ENCODE measurements at regions not wholly inside any gene's neighbourhood (a gene's known extent, or its start where the extent isn't known, plus 50 kb on each side); places are given as distances from the start of the nearest gene placed in this dataset.

- no peaks in the 10 kb centered on the region for H3K27me3 ChIP-seq (ENCODE audit: control insufficient read depth in 2 of 2, insufficient read depth in 2 of 2, low read length in 2 of 2)
- H3K4me2 ChIP-seq (replicated peaks; ENCODE audit: extremely low read depth, low read length, poor library complexity, severe bottlenecking) = no peak overlapping the region
- H3K9me3 ChIP-seq (replicated peaks in 1 of 2; ENCODE audit: control insufficient read depth in 1 of 2, insufficient read depth in 1 of 2, low read length in 2 of 2) = no peaks in the 10 kb centered on the region
- Mint-ChIP-seq H3K36me3 (no peaks in the 10 kb centered on the region), H3K27ac (no peak overlapping the region), H3K4me1 (no peaks in the 10 kb centered on the region), H3K4me3 (no peak overlapping the region), H3K27me3 (ENCODE audit: low read depth in 3 of 3) (no peaks in the 10 kb centered on the region), H3K9me3 (peaks cover 0 to 3% (median 0%) of the 10 kb centered on the region in 7 donors)
- no peak for DNase-seq
- no peaks in the 10 kb centered on the region for H3K4me1 ChIP-seq (ENCODE audit: control insufficient read depth in 1 of 2, insufficient read depth in 2 of 2, low read length in 2 of 2)
- 17% methylated on average over 1 of the region's 2 CpGs for WGBS (ENCODE audit: insufficient coverage)
- no peak overlapping the region for H3K4me3 ChIP-seq (replicated peaks in 1 of 3; ENCODE audit: low read depth in 2 of 3, low read length in 3 of 3)
- H4K20me1 ChIP-seq (ENCODE audit: insufficient read depth, low read length) = no peaks in the 10 kb centered on the region
- H3K79me2 ChIP-seq (ENCODE audit: insufficient read depth, low read length) = no peaks in the 10 kb centered on the region
- no peak overlapping the region for H3K27ac ChIP-seq (ENCODE audit: low read depth in 1 of 2, low read length in 2 of 2)
- TF ChIP-seq CTCF (IDR thresholded peaks at IDR 0.05) = no peak
- H3K36me3 ChIP-seq (replicated peaks in 1 of 2; ENCODE audit: control insufficient read depth in 1 of 2, insufficient read depth in 2 of 2, low read length in 2 of 2) = no peaks in the 10 kb centered on the region
- H3K9ac ChIP-seq (ENCODE audit: insufficient read depth, low read length, poor library complexity, severe bottlenecking) = no peak overlapping the region
- no peak overlapping the region for H2AFZ ChIP-seq (ENCODE audit: insufficient read depth, low read depth, low read length, poor library complexity, severe bottlenecking)
- intact Hi-C loops (cut with micrococcal nuclease) = no loop called here
Observed at GRCh38 chr21:28590026-28590425, 402.7 kb downstream of the LTN1 start.

GRCh38 chr21:28588997-28589396 lies 403.7 kb downstream of the LTN1 start:
- Histone ChIP-seq H3K4me3 (replicated peaks in 1 of 3; ENCODE audit: low read depth in 2 of 3, low read length in 3 of 3) (no peak overlapping the region), H3K27me3 (ENCODE audit: control insufficient read depth in 2 of 2, insufficient read depth in 2 of 2, low read length in 2 of 2) (no peaks in the 10 kb centered on the region), H3K4me2 (replicated peaks; ENCODE audit: extremely low read depth, low read length, poor library complexity, severe bottlenecking) (no peak overlapping the region), H3K27ac (ENCODE audit: low read depth in 1 of 2, low read length in 2 of 2) (no peak overlapping the region), H3K4me1 (ENCODE audit: control insufficient read depth in 1 of 2, insufficient read depth in 2 of 2, low read length in 2 of 2) (no peaks in the 10 kb centered on the region), H3K79me2 (ENCODE audit: insufficient read depth, low read length) (no peaks in the 10 kb centered on the region), H2AFZ (ENCODE audit: insufficient read depth, low read depth, low read length, poor library complexity, severe bottlenecking) (no peak overlapping the region), H3K9me3 (replicated peaks in 1 of 2; ENCODE audit: control insufficient read depth in 1 of 2, insufficient read depth in 1 of 2, low read length in 2 of 2) (no peaks in the 10 kb centered on the region), H3K36me3 (replicated peaks in 1 of 2; ENCODE audit: control insufficient read depth in 1 of 2, insufficient read depth in 2 of 2, low read length in 2 of 2) (no peaks in the 10 kb centered on the region), H3K9ac (ENCODE audit: insufficient read depth, low read length, poor library complexity, severe bottlenecking) (no peak overlapping the region), H4K20me1 (ENCODE audit: insufficient read depth, low read length) (no peaks in the 10 kb centered on the region)
- no peak overlapping the region for H3K27ac Mint-ChIP-seq
- TF ChIP-seq CTCF (IDR thresholded peaks at IDR 0.05) = no peak
- H3K9me3 Mint-ChIP-seq = peaks cover 0 to 1% (median 0%) of the 10 kb centered on the region in 7 donors
- H3K27me3 Mint-ChIP-seq (ENCODE audit: low read depth in 3 of 3) = no peaks in the 10 kb centered on the region
- no peak overlapping the region for H3K4me3 Mint-ChIP-seq
- WGBS (ENCODE audit: insufficient coverage) = no CpG with 5 or more reads among the region's 1 CpG
- no peaks in the 10 kb centered on the region for H3K36me3 Mint-ChIP-seq
- H3K4me1 Mint-ChIP-seq = no peaks in the 10 kb centered on the region
- no peak for DNase-seq
- intact Hi-C loops (cut with micrococcal nuclease) = no loop called here
